SK-N-MC (cell line): ENCODE measurements at regions not wholly inside any gene's neighbourhood (a gene's known extent, or its start where the extent isn't known, plus 50 kb on each side); places are given as distances from the start of the nearest gene placed in this dataset.

ENCODE experiments used
- EZH2 ChIP-seq: fragments of 200-600 bp; sonication (generic); IDR thresholded peaks from one replicate; pipeline ENCODE4 v1.6.1; 2017; ENCODE audit warnings: antibody characterized with exemption
- POLR2AphosphoS5 ChIP-seq: IDR thresholded peaks from 2 replicates; pipeline ENCODE4 v1.6.1; 2012; ENCODE audit warnings: mild to moderate bottlenecking, low read depth, low read length, borderline replicate concordance

DNA sequence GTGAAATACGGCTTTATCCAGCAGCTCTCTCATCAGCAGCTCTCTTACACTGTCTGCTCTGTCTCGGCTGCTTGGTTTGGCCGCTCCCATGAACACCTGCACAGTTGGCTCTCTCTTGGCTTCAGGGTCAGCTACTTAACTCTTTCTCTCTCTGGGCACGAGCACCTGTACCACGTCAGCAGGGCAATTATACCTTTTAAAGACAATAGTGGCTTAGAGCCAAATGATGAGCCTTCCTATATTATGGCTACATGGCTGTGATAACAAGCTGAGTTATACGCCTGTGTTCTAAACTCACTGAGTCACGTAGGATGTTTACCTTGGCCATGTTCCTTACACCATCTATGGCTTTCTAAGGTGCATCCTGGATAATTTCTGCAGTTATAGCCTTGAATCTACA, 69.2 kb upstream of the CTNND2 start:
- TF ChIP-seq EZH2 (no peak), POLR2AphosphoS5 (no peak)
